ENCODE measurements at regions not wholly inside any gene's neighbourhood (a gene's known extent, or its start where the extent isn't known, plus 50 kb on each side); places are given as distances from the start of the nearest gene placed in this dataset.

DNA sequence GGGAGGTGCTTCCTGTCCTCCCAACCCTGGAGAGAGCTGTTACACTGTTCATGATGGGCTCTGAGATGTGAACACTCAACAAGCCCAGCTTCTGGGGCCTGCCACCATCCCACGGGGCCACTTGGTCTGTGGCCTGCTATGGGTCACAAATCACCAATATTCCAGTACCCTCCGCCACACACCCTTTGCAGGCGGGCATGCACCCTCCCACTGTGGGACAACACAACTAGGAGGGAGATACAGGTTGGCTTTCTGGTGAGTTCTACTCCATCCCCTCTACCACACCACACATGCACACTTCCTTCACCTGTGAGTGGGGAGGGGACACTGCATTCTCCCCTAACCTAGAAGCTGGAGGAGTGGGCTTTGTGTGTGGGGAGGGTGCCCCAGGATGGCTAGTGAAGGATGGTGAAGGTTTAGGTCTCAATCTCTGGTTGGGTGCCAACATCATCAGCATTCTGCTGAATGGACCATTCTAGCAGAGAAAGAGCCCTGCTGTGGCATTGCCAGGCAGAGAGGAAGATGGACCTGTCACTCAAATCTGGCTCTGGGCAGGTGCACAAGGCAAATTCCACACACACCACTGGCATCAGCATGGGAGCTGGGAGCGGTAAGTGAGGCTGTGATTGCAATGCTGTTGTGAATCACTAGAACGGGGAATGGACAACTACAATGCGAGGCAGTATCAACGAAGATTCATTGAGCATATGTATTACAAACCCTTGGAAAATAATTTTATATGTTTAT is 175.1 kb downstream of the THBS2 start:
- 87% methylated on average over 6 of the region's 7 CpGs for WGBS (ENCODE audit: low lambda C conversion rate)
- H3K27me3 ChIP-seq (ENCODE audit: insufficient read depth) = no peaks in the 10 kb centered on the region
- no peaks in the 10 kb centered on the region for H3K9me3 ChIP-seq
- H4K20me1 ChIP-seq (ENCODE audit: insufficient read depth) = no peaks in the 10 kb centered on the region
- no peak for TF ChIP-seq RFX5 (IDR thresholded peaks at IDR 0.05; ENCODE audit: low read length)
- TF ChIP-seq, protein P1, sequence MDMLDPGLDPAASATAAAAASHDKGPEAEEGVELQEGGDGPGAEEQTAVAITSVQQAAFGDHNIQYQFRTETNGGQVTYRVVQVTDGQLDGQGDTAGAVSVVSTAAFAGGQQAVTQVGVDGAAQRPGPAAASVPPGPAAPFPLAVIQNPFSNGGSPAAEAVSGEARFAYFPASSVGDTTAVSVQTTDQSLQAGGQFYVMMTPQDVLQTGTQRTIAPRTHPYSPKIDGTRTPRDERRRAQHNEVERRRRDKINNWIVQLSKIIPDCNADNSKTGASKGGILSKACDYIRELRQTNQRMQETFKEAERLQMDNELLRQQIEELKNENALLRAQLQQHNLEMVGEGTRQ (IDR thresholded peaks at IDR 0.05; ENCODE audit: borderline replicate concordance, low read depth, low read length) = no peak
- no peak for TF ChIP-seq CHD2 (IDR thresholded peaks at IDR 0.05; ENCODE audit: low read length, partially characterized antibody)
- no peak for TF ChIP-seq MEF2A (IDR thresholded peaks at IDR 0.05; ENCODE audit: borderline replicate concordance, low read depth)
- TF ChIP-seq MXI1 (IDR thresholded peaks at IDR 0.05; ENCODE audit: low read depth, low read length) = no peak
- TF ChIP-seq, protein P2, sequence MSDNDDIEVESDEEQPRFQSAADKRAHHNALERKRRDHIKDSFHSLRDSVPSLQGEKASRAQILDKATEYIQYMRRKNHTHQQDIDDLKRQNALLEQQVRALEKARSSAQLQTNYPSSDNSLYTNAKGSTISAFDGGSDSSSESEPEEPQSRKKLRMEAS (IDR thresholded peaks at IDR 0.05; ENCODE audit: low read depth) = no peak
- TF ChIP-seq GATA2 (CRISPR knock-in tag; IDR thresholded peaks at IDR 0.05) = no peak
- no peak for TF ChIP-seq YY1 (IDR thresholded peaks at IDR 0.05; ENCODE audit: low read depth)
- TF ChIP-seq TAF1 (IDR thresholded peaks at IDR 0.05; ENCODE audit: borderline replicate concordance, low read depth, low read length) = no peak
- TF ChIP-seq FOXM1 (IDR thresholded peaks at IDR 0.05; ENCODE audit: low read depth) = no peak
- TF ChIP-seq, protein P3, sequence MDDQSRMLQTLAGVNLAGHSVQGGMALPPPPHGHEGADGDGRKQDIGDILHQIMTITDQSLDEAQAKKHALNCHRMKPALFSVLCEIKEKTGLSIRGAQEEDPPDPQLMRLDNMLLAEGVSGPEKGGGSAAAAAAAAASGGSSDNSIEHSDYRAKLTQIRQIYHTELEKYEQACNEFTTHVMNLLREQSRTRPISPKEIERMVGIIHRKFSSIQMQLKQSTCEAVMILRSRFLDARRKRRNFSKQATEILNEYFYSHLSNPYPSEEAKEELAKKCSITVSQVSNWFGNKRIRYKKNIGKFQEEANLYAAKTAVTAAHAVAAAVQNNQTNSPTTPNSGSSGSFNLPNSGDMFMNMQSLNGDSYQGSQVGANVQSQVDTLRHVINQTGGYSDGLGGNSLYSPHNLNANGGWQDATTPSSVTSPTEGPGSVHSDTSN (IDR thresholded peaks at IDR 0.05) = no peak
- no peak for TF ChIP-seq RAD21 (IDR thresholded peaks at IDR 0.05; ENCODE audit: low read length)
- TF ChIP-seq FOXJ3 (CRISPR knock-in tag; IDR thresholded peaks at IDR 0.05) = no peak
- TF ChIP-seq FOSL2 (IDR thresholded peaks at IDR 0.05; ENCODE audit: borderline replicate concordance, low read depth) = no peak
- no peak for TF ChIP-seq RXRA (IDR thresholded peaks at IDR 0.05; ENCODE audit: borderline replicate concordance, low read depth)
- TF ChIP-seq, protein P4, sequence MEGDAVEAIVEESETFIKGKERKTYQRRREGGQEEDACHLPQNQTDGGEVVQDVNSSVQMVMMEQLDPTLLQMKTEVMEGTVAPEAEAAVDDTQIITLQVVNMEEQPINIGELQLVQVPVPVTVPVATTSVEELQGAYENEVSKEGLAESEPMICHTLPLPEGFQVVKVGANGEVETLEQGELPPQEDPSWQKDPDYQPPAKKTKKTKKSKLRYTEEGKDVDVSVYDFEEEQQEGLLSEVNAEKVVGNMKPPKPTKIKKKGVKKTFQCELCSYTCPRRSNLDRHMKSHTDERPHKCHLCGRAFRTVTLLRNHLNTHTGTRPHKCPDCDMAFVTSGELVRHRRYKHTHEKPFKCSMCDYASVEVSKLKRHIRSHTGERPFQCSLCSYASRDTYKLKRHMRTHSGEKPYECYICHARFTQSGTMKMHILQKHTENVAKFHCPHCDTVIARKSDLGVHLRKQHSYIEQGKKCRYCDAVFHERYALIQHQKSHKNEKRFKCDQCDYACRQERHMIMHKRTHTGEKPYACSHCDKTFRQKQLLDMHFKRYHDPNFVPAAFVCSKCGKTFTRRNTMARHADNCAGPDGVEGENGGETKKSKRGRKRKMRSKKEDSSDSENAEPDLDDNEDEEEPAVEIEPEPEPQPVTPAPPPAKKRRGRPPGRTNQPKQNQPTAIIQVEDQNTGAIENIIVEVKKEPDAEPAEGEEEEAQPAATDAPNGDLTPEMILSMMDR (IDR thresholded peaks at IDR 0.05) = no peak
- TF ChIP-seq EP300 (IDR thresholded peaks at IDR 0.05; ENCODE audit: borderline replicate concordance in 1 of 2, low read depth in 1 of 2, low read length in 1 of 2) = no peak
- TF ChIP-seq NFIC (IDR thresholded peaks at IDR 0.05; ENCODE audit: borderline replicate concordance) = no peak
- TF ChIP-seq POLR2AphosphoS5 (IDR thresholded peaks at IDR 0.05; ENCODE audit: low read depth, low read length) = no peak
- no peak for TF ChIP-seq NRF1 (IDR thresholded peaks at IDR 0.05; ENCODE audit: low read depth, low read length)
- DNase-seq = no peak
- no peak overlapping the region for H2AFZ ChIP-seq (ENCODE audit: low read depth)
- H3K9ac ChIP-seq = no peak overlapping the region
- H3K4me1 ChIP-seq (ENCODE audit: control insufficient read depth in 1 of 2, insufficient read depth in 2 of 2, low read depth in 1 of 2, low read length in 1 of 2) = no peaks in the 10 kb centered on the region
- H3K27ac ChIP-seq (ENCODE audit: low read depth in 2 of 2, low read length in 1 of 2) = no peak overlapping the region
- no peaks in the 10 kb centered on the region for H3K9me2 ChIP-seq
- no peak overlapping the region for H3K4me2 ChIP-seq
- no peaks in the 10 kb centered on the region for H3K79me2 ChIP-seq (ENCODE audit: insufficient read depth)
- no peaks in the 10 kb centered on the region for H3F3A ChIP-seq (replicated peaks; ENCODE audit: insufficient read depth)
- H3K36me3 ChIP-seq (replicated peaks in 1 of 2; ENCODE audit: control insufficient read depth in 1 of 2, insufficient read depth in 2 of 2, low read length in 1 of 2) = no peaks in the 10 kb centered on the region
- CTCF ChIA-PET = no interaction called here
- H3K4me3 ChIP-seq (ENCODE audit: low read depth in 2 of 2, low read length in 1 of 2) = no peak overlapping the region
- POLR2A ChIA-PET = no interaction called here
